ENCODE measurements at regions not wholly inside any gene's neighbourhood (a gene's known extent, or its start where the extent isn't known, plus 50 kb on each side); places are given as distances from the start of the nearest gene placed in this dataset.
"Not testable (repeated sequence)": the region's sequence is repeated elsewhere in the genome, so short reads cannot be mapped to it uniquely, and the experiment has no call there.

- not testable (repeated sequence) for DNase-seq
Measured at GRCh38 chr12:20160899-20161298, 207.4 kb upstream of the PDE3A start.

GRCh38 chr12:20174528-20175175 is 193.7 kb upstream of the PDE3A start:
- no peak for DNase-seq

GRCh38 chr12:20175704-20176388 is 192.5 kb upstream of the PDE3A start:
- no peak for DNase-seq

DNA sequence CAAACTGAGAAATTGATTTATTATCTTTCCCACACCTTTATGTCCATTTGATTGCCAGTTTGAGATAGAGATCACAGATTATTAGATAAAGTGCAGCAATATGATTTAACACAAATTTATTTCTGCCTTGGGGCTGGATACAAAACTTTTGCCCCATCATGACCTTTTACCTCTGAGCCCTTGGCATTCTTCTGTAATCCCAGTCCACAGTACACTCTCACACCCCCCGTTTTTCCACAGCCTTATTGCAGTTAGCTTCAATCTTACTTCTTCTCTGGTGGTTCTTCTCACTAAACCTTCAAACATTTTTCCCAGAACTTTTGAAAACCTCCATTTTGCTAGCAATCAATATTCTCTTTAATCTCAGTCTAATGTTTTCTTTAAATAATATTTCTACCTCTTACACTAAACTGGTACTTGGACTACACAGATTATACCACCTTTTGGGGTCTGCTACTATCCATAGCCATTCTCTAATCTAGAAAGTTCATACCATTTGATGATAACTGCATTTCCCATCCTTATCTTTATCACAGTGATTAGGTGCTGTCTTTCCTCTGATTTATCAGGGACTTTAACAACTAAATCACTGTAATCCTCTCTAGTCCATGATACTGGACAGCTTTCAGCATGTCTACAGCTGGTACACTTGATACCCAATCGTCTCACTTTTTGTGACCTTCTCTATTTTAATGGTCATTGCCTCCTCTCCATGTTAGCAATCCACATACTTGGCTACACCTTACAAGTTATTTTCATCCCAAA is 186.7 kb upstream of the PDE3A start:
- DNase-seq: no peak

DNA sequence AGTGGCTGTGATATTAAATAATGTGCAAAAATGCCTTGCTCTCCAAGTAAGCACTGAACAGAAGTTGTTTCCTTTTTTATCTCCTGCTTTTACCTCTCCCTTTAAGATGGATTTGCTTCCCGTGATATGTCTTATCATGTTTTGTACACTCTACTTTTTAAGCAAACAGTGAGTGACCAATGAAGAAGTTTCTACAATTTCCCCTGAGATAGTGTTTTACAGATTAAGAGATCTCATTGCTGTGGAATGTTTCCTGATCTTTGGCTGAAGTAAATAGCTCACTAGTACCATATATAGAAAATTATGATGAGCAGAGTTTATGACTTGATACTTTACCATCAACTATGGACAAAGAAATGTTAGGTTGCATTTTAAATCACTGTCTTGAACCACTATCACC is 184.8 kb upstream of the PDE3A start:
- DNase-seq: no peak

GRCh38 chr12:20184514-20184913 is 183.8 kb upstream of the PDE3A start:
- DNase-seq: no peak

DNA sequence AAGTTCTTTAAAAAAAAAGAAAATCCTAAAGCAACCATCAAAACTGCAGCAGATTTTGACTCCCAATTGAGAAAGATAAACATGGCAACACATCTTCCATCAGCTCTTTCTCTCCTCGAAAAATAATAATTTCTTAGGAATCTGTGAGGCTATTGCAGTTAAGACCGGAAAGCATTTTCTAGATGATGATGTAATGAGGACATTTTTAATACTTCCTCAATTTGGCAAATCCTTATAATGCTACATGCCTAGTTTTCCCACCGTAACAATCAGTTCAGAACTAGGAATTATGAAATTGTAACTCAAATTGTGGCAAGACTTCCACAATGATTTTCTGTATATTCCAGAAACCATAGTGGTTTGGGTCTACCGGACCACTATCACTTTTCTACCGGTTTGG is 180.9 kb upstream of the PDE3A start:
- DNase-seq: no peak

DNA sequence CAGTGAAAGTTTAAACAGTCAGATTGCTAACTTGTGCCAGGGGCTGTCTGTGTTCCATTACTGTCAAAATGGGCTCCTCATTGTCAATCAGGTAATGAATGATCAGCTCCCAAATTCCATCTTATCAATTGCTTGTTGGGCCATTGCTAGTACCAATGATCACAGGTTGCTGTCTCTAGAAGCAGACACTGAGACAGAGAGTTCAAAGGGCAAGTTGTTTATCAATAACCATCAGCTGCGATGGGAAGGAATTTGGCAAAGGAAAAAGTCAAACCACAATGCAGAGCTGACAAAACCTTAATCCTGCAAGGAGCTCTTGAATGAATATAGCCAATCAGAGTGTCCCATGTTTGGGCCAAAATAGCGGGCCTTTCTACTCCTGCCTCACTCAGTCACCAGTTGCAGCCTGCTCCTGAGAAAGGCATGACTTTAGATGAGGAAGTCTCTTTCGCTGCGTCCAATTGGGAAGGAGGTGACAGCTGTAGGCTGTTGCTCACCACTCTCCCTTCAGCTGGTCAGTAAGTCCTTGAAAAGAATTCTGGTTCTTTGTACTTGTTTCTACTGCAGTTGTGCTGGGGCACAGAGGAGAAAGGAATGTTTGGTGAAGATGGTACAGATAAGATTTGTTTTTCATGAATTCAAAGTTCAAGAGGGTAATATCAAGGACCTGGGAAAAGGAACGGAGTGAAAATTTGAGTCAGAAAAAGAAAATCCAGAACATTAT is 179.2 kb upstream of the PDE3A start:
- DNase-seq: no peak

GRCh38 chr12:20189767-20190166 is 178.6 kb upstream of the PDE3A start:
- DNase-seq: no peak

DNA sequence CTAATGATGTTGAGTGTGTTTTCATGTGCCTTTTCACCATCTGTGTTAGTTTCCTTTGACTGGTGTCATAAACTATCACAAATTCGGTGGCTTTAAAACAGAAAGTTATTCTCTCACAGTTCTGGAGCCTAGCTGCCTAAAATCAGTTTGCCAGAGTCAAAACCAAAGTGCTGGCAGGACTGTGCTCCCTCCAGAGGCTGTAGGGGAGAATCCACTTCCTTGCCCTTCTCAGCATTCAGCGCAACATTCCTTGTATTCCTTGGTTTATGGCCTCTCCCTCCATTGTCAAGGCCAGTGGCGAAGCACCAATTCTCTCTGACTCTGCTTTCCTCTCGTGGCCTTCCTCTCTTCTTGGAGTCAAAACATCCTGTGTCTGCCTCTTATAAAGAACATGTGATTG is 174.2 kb upstream of the PDE3A start:
- DNase-seq: no peak

DNA sequence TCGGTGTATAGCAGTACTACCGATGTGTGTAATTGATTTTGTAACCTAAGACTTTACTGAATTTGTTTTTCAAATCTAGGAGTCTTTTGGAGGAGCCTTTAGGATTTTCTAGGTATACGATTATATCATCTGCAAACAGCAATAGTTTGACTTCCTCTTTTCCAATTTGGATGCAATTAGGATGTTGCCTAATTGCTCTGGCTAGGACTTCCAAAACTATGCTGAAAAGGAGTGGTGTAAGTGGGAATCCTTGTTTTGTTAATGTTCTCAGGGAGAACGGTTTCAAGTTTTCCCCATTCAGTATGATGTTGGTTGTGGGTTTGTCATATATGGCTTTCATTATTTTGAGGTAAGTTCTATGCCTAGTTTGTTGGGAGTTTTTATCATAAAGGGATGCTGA is 171.6 kb upstream of the PDE3A start:
- no peak for DNase-seq

DNA sequence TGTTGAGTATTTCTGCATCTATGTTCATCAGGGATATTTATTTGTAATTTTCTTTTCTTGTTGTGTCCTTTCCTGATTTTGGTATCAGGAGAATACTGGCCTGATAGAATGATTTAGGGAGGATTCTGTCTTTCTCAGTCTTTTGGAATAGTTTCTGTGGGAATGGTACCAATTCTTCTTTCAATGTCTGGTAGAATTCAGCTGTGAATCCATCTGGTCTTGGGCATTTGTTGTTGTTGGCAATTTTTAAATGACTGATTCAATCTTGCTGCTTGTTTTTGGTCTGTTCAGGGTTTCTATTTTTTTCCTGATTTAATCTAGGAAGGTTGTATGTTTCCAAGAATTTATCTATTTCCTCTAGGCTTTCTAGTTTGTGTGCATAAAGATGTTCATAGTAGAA is 170.9 kb upstream of the PDE3A start:
- DNase-seq: no peak

GRCh38 chr12:20199780-20200179 is 168.6 kb upstream of the PDE3A start:
- DNase-seq: no peak

- DNase-seq: no peak
Measured at GRCh38 chr12:20201733-20202132, 166.6 kb upstream of the PDE3A start.

DNA sequence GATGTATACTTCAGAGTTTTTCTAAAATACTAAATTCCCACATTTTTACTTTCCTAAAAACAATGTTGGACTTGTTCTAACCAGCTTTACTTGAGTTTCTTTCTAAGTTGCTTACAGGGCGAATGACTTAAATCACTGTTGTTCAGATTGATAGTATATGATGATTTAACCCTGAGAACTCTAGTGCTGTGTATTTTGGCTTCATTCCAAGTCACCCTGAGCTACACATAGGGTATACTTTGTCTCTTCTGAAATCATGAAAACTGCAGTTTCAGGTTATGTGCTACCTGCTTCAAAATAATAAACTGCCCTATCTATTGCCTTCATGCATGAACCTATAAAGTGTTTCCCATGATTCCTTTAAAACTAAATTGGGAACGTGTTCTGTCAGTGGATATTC is 162.5 kb upstream of the PDE3A start:
- no peak for DNase-seq

DNA sequence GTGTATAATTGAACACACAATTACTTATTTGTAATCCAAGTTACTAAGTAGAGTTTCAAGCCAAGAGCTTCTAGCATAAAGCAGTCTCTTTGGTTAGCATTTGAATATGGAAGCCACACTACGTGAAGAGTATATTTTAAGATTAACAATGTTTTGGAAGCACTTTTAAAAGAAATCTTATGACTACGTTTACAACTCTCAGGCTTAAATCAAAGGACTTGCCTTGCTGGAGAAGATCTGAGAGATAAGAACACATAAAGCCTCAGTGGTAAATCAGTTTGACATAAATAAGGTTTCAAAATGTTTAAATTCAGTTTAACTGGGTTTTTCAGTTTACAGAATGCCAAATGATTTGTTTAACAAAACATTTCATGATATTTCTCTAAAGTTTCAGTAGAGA is 161.9 kb upstream of the PDE3A start:
- DNase-seq: no peak

GRCh38 chr12:20210621-20211215 is 157.6 kb upstream of the PDE3A start:
- no peak for DNase-seq

GRCh38 chr12:20211541-20211940 is 156.8 kb upstream of the PDE3A start:
- DNase-seq: no peak

DNA sequence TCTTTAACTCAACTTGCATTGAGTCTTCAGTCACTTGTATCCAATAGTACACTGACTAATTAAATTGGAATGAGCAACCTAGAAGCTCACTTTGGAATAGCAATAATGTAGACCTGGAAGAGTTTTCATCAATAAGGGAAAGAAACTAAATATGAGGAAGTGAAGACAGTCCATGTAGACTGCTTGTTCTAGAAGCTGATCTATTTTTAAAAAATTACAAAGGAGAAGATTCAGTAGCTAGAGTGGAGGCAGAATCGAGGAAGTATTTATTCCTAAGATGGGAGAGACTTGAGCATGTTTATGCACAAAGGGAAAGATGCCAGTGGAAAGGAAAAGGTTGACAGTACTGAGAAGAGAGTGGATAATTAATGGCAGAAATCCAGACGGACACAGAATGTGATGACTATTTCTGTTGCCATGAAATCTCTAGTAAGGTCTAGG is 156.3 kb upstream of the PDE3A start:
- no peak for DNase-seq

GRCh38 chr12:20212658-20213555 is 155.4 kb upstream of the PDE3A start:
- no peak for DNase-seq

DNA sequence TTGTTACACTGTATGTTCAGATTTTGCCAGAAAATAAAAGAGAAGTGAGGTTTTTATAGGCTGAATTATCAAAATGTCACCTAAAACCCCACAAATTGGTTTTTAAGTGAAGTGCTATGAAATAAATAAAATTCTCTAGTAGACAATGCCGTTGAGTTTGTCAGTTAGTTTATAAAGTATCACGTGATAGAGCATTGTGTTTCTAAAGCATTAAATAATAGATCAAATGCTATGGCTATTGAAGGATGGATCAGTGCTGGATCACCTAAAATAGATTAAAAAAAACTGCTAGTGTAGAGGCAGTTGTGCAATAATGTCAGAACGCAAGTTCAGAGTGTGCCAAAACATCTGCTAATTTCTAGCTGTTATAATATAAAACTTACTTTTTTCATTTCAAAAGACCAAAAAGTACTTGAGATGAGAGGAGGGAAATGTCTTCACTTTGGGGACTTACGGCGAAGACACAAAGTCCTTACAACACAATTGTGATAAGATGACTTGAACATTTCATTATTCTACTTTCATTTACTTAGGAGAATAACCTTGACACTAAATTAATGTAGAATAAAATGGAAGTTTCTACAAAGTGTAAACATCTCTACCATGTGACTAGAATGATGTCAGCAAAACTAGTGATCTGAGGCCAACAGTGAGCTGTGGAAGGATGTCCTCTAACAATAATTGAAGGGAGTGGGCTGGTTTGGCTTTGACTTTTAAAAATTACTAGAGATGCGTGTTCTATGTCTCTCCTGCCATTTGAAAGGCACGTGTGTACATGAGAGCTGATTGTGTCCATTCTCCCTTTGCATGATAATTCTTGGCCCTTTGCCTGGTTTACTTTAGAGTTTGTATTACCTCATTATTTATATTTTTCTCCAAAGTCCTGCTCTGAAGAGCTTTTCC is 154.4 kb upstream of the PDE3A start:
- DNase-seq: no peak

Data from NCI-H748 treated with DMSO at 0.1 percent for 48 hours (cell line).